ENCODE measurements at regions not wholly inside any gene's neighbourhood (a gene's known extent, or its start where the extent isn't known, plus 50 kb on each side); places are given as distances from the start of the nearest gene placed in this dataset.

DNA sequence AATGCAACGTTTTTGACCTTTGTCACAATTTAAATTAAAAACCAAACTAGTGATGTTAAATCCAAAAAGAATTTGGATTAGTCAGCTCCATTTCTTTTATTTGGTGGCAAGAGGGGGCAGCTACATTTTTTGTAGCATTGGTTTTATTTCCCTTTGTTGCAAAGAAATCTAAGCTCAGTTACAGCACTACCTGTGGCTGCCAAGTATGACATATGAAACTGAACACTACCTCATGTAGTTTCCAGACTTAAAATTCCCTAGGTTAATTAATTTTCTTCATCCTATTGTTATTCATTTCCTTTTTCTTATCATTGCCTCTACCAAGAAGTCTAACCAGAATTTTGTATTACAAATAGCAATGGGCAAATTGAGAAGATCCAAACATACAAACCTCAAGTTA lies 393.5 kb downstream of the BRINP1 start:
- no peak for TF ChIP-seq EZH2 (IDR thresholded peaks at IDR 0.05; ENCODE audit: insufficient read depth, low read length)
- TF ChIP-seq, protein P1, sequence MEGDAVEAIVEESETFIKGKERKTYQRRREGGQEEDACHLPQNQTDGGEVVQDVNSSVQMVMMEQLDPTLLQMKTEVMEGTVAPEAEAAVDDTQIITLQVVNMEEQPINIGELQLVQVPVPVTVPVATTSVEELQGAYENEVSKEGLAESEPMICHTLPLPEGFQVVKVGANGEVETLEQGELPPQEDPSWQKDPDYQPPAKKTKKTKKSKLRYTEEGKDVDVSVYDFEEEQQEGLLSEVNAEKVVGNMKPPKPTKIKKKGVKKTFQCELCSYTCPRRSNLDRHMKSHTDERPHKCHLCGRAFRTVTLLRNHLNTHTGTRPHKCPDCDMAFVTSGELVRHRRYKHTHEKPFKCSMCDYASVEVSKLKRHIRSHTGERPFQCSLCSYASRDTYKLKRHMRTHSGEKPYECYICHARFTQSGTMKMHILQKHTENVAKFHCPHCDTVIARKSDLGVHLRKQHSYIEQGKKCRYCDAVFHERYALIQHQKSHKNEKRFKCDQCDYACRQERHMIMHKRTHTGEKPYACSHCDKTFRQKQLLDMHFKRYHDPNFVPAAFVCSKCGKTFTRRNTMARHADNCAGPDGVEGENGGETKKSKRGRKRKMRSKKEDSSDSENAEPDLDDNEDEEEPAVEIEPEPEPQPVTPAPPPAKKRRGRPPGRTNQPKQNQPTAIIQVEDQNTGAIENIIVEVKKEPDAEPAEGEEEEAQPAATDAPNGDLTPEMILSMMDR (IDR thresholded peaks at IDR 0.05; ENCODE audit: insufficient read depth, low read depth, low read length) = no peak

All from astrocyte (in vitro differentiated cells and primary cell).